Progenitor cell of endocrine pancreas (in vitro differentiated cells): ENCODE measurements at regions not wholly inside any gene's neighbourhood (a gene's known extent, or its start where the extent isn't known, plus 50 kb on each side); places are given as distances from the start of the nearest gene placed in this dataset.

Experiments
- DNase-seq: peaks from one replicate; pipeline ENCODE4 v3.0.0; 2021; ENCODE audit warnings: low spot score; ENCODE audit not compliant: unreplicated experiment
- H3K27ac Mint-ChIP-seq: 2 replicates; pipeline ENCODE4 v1.8.0; 2021; ENCODE audit warnings: mild to moderate bottlenecking, moderate library complexity, mixed read lengths
- H3K27me3 Mint-ChIP-seq: 2 replicates; pipeline ENCODE4 v1.8.0; 2021; ENCODE audit warnings: mixed read lengths
- H3K36me3 Mint-ChIP-seq: 2 replicates; pipeline ENCODE4 v1.8.0; 2022; ENCODE audit warnings: mixed read lengths; ENCODE audit not compliant: insufficient read depth
- H3K4me1 Mint-ChIP-seq: 2 replicates; pipeline ENCODE4 v1.8.0; 2021; ENCODE audit warnings: low read depth, mixed read lengths
- H3K4me3 Mint-ChIP-seq: 2 replicates; pipeline ENCODE4 v1.8.0; 2021; ENCODE audit warnings: low read depth, mild to moderate bottlenecking, moderate library complexity, mixed read lengths
- H3K9me3 Mint-ChIP-seq: 2 replicates; pipeline ENCODE4 v1.8.0; 2021; ENCODE audit warnings: low read depth, mixed read lengths
- TF ChIP-seq, protein P1 (sequence below): fragments of 200-600 bp; sonication (generic); IDR thresholded peaks from one replicate; pipeline ENCODE4 v1.5.0; 2021; ENCODE audit warnings: antibody characterized with exemption, mild to moderate bottlenecking; ENCODE audit not compliant: unreplicated experiment

DNA sequence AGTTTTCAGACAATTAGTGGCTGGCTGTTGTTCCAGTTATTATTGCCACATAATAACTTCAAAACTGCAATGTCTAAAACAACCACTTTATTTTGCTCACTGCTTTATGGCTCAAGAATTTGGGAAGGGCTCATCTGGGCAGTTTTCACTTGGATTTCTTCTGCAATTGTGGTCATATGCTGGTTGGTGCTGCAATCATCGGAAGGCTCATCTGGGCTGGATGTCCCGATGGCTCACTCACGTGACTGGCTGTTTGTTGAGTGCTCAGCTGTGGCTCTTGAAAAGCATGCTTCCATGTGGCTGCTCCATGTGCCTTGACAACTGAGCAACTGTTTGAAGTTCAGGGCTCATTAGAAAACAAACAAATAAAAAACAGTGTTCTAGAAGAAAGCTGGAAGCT lies 1032.5 kb downstream of the DTWD2 start:
- no peaks in the 10 kb centered on the region for H3K4me1 Mint-ChIP-seq
- TF ChIP-seq, protein P1, sequence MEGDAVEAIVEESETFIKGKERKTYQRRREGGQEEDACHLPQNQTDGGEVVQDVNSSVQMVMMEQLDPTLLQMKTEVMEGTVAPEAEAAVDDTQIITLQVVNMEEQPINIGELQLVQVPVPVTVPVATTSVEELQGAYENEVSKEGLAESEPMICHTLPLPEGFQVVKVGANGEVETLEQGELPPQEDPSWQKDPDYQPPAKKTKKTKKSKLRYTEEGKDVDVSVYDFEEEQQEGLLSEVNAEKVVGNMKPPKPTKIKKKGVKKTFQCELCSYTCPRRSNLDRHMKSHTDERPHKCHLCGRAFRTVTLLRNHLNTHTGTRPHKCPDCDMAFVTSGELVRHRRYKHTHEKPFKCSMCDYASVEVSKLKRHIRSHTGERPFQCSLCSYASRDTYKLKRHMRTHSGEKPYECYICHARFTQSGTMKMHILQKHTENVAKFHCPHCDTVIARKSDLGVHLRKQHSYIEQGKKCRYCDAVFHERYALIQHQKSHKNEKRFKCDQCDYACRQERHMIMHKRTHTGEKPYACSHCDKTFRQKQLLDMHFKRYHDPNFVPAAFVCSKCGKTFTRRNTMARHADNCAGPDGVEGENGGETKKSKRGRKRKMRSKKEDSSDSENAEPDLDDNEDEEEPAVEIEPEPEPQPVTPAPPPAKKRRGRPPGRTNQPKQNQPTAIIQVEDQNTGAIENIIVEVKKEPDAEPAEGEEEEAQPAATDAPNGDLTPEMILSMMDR = no peak
- no peak overlapping the region for H3K4me3 Mint-ChIP-seq
- no peaks in the 10 kb centered on the region for H3K36me3 Mint-ChIP-seq
- DNase-seq = no peak
- H3K27ac Mint-ChIP-seq = no peak overlapping the region
- H3K9me3 Mint-ChIP-seq = no peaks in the 10 kb centered on the region
- no peaks in the 10 kb centered on the region for H3K27me3 Mint-ChIP-seq

GRCh38 chr5:117954331-117954730 lies 1034.0 kb downstream of the DTWD2 start:
- Mint-ChIP-seq H3K27me3 (no peaks in the 10 kb centered on the region), H3K27ac (no peak overlapping the region), H3K36me3 (no peaks in the 10 kb centered on the region)

DNA sequence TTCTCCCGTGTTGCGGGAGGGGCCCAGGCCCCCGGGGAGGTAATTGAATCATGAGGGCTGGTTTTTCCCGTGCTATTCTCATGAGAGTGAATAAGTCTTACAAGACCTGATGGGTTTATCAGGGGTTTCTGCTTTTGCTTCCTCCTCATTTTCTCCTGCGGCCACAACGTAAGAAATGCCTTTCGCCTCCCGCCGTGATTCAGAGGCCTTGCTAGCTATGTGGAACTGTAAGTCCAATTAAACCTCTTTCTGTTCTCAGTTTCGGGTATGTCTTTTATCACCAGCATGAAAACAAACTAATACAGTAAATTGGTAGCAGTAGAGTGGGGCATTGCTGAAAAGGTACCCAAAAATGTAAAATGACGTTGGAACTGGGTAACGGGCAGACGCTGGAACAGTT lies 1035.1 kb downstream of the DTWD2 start:
- Mint-ChIP-seq H3K27ac (no peak overlapping the region), H3K36me3 (no peaks in the 10 kb centered on the region), H3K4me3 (no peak overlapping the region), H3K27me3 (no peaks in the 10 kb centered on the region), H3K9me3 (no peaks in the 10 kb centered on the region), H3K4me1 (no peaks in the 10 kb centered on the region)
- DNase-seq = no peak
- TF ChIP-seq, protein P1 = no peak

More at GRCh38 chr5:117954331-117954730, 1034.0 kb downstream of the DTWD2 start:
- no peaks in the 10 kb centered on the region for H3K9me3 Mint-ChIP-seq
- TF ChIP-seq, protein P1 = no peak
- DNase-seq = no peak
- H3K4me3 Mint-ChIP-seq = no peak overlapping the region
- no peaks in the 10 kb centered on the region for H3K4me1 Mint-ChIP-seq

DNA sequence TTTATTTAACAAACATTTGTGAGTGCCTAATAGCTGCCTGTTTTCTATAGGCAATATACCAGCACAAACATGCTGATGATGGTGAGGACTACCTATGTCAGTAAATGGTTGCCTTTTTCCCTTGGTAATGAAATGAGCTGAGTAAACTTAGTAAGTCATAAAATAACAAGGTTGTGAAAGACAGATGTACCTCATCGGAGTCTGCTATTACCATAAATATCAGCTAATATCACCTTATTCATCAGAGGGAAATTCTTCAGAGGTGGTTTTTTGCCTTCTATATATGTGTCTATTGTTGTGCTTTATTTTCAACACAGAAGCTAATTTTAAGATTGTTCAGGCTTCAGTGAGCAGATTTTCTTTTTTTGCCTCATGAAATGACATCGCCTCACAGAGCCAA lies 1040.5 kb downstream of the DTWD2 start:
- no peaks in the 10 kb centered on the region for H3K4me1 Mint-ChIP-seq
- H3K4me3 Mint-ChIP-seq = no peak overlapping the region
- no peak overlapping the region for H3K27ac Mint-ChIP-seq
- TF ChIP-seq, protein P1 = no peak
- no peaks in the 10 kb centered on the region for H3K36me3 Mint-ChIP-seq
- no peaks in the 10 kb centered on the region for H3K27me3 Mint-ChIP-seq
- no peak for DNase-seq
- no peaks in the 10 kb centered on the region for H3K9me3 Mint-ChIP-seq

GRCh38 chr5:117947121-117947520 lies 1041.2 kb downstream of the DTWD2 start:
- Mint-ChIP-seq H3K36me3 (no peaks in the 10 kb centered on the region), H3K9me3 (no peaks in the 10 kb centered on the region), H3K4me1 (no peaks in the 10 kb centered on the region), H3K27ac (no peak overlapping the region), H3K4me3 (no peak overlapping the region), H3K27me3 (no peaks in the 10 kb centered on the region)
- TF ChIP-seq, protein P1 = no peak
- DNase-seq = no peak
